H1 (cell line): ENCODE measurements at regions not wholly inside any gene's neighbourhood (a gene's known extent, or its start where the extent isn't known, plus 50 kb on each side); places are given as distances from the start of the nearest gene placed in this dataset.

ENCODE experiments used
- CTCF ChIA-PET: fragments of 300-600 bp; sonication (Branson Sonifier 250); formaldehyde crosslinking; loops from one replicate; lab custom pipeline; 2021; ENCODE audit not compliant: partially characterized antibody; lab: Charles Lee
- POLR2A ChIA-PET: fragments of 300-600 bp; sonication (Branson Sonifier 250); formaldehyde crosslinking; loops from one replicate; lab custom pipeline; 2021; ENCODE audit warnings: inconsistent platforms; ENCODE audit not compliant: partially characterized antibody; lab: Charles Lee
- DNase-seq, 2 experiments: peaks; one replicate each; pipeline versions ENCODE4 v3.0.0 to v3.0.0-alpha.2; 2010 to 2022; ENCODE audit warnings: low spot score in 2 of 2, low read depth in 1 of 2, mixed read lengths in 1 of 2
- FAIRE-seq: peaks from 2 replicates; lab custom pipeline; 2011; peaks lifted over from hg19 to GRCh38; lab: Jason Lieb, UNC
- H2AFZ ChIP-seq: 2 replicates; pipeline ENCODE4 v1.8.1; 2012; ENCODE audit warnings: low read length, inconsistent platforms
- H2AK5ac ChIP-seq: 2 replicates; pipeline ENCODE4 v1.6.1; 2013; ENCODE audit warnings: low read depth, low read length
- H2BK120ac ChIP-seq: replicated peaks from 2 replicates; pipeline ENCODE3; 2013; ENCODE audit warnings: low read depth, low read length, inconsistent platforms
- H2BK12ac ChIP-seq: 2 replicates; pipeline ENCODE4 v1.6.1; 2013; ENCODE audit warnings: low read depth, low read length
- H2BK15ac ChIP-seq: 2 replicates; pipeline ENCODE4 v1.6.1; 2013; ENCODE audit warnings: low read length
- H2BK20ac ChIP-seq: 2 replicates; pipeline ENCODE4 v1.6.1; 2013; ENCODE audit warnings: low read length
- H2BK5ac ChIP-seq: 2 replicates; pipeline ENCODE4 v1.6.1; 2013; ENCODE audit warnings: low read depth, low read length
- H3K14ac ChIP-seq: 2 replicates; pipeline ENCODE4 v1.6.1; 2013; ENCODE audit warnings: inconsistent platforms; ENCODE audit not compliant: insufficient read length
- H3K18ac ChIP-seq: 2 replicates; pipeline ENCODE4 v1.6.1; 2013; ENCODE audit warnings: low read length; ENCODE audit errors: extremely low read depth
- H3K23ac ChIP-seq: 2 replicates; pipeline ENCODE4 v1.6.1; 2013; ENCODE audit warnings: inconsistent platforms; ENCODE audit not compliant: insufficient read length
- H3K23me2 ChIP-seq: 2 replicates; pipeline ENCODE4 v1.6.1; 2013; ENCODE audit warnings: low read depth, low read length
- H3K27ac ChIP-seq: 2 replicates; pipeline ENCODE4 v1.6.1; 2011; ENCODE audit warnings: low read depth, low read length, inconsistent platforms
- H3K27me3 ChIP-seq, 4 experiments: replicated peaks in 1 of 4; 1 replicate in 1 of 4; 2 replicates in 3 of 4; pipeline versions ENCODE4 v1.6.1 to v1.8.1; 2011 to 2013; ENCODE audit warnings: low read length in 3 of 4, mild to moderate bottlenecking in 3 of 4, inconsistent platforms in 2 of 4, mixed read lengths in 2 of 4, moderate library complexity in 1 of 4; ENCODE audit not compliant: control insufficient read depth in 3 of 4, insufficient read depth in 3 of 4; ENCODE audit errors: extremely low read depth in 1 of 4
- H3K36me3 ChIP-seq, 4 experiments: 2 replicates each; pipeline versions ENCODE4 v1.6.1 to v1.8.1; 2011 to 2013; ENCODE audit warnings: mild to moderate bottlenecking in 4 of 4, low read length in 3 of 4, moderate library complexity in 2 of 4, control low read depth in 1 of 4, inconsistent platforms in 1 of 4; ENCODE audit not compliant: insufficient read depth in 4 of 4, control insufficient read depth in 2 of 4
- H3K4ac ChIP-seq: replicated peaks from 2 replicates; pipeline ENCODE3; 2013; ENCODE audit warnings: low read length, low read depth, mixed read lengths, inconsistent platforms; ENCODE audit not compliant: insufficient read length
- H3K4me1 ChIP-seq, 4 experiments: replicated peaks in 1 of 4; 1 replicate in 1 of 4; 2 replicates in 3 of 4; pipeline versions ENCODE4 v1.6.1 to v1.8.1; 2011 to 2013; ENCODE audit warnings: low read length in 3 of 4, inconsistent platforms in 2 of 4, mixed read lengths in 1 of 4; ENCODE audit not compliant: insufficient read depth in 4 of 4, control insufficient read depth in 3 of 4
- H3K4me2 ChIP-seq, 2 experiments: 2 replicates each; pipeline versions ENCODE4 v1.6.1 to v1.8.1; 2011 to 2013; ENCODE audit warnings: low read depth in 2 of 2, low read length in 2 of 2, control low read depth in 1 of 2, inconsistent platforms in 1 of 2, mild to moderate bottlenecking in 1 of 2; ENCODE audit not compliant: insufficient read depth in 1 of 2
- H3K4me3 ChIP-seq, 4 experiments: fragments of 200-600, 300-600 bp in 1 of 4; sonication (generic), shearing (Covaris generic), sonication (Bioruptor Twin) in 1 of 4; 2 replicates each; pipeline versions ENCODE4 v1.5.1 to v1.8.1; 2011 to 2016; ENCODE audit warnings: low read length in 4 of 4, low read depth in 3 of 4, control low read depth in 2 of 4, inconsistent platforms in 2 of 4, mild to moderate bottlenecking in 2 of 4, mixed read lengths in 1 of 4, moderate library complexity in 1 of 4; ENCODE audit not compliant: insufficient read depth in 2 of 4; ENCODE audit errors: extremely low read depth in 1 of 4
- H3K56ac ChIP-seq: replicated peaks from 2 replicates; pipeline ENCODE3; 2013; ENCODE audit warnings: low read depth, mild to moderate bottlenecking, mixed read lengths, low read length, inconsistent platforms; ENCODE audit not compliant: insufficient read length
- H3K79me1 ChIP-seq: 2 replicates; pipeline ENCODE4 v1.6.1; 2013; ENCODE audit warnings: low read depth, low read length, control low read depth
- H3K79me2 ChIP-seq, 2 experiments: 2 replicates each; pipeline versions ENCODE4 v1.6.1 to v1.8.1; 2012 to 2013; ENCODE audit warnings: low read length in 2 of 2, mild to moderate bottlenecking in 2 of 2, inconsistent platforms in 1 of 2; ENCODE audit not compliant: insufficient read depth in 2 of 2, control insufficient read depth in 1 of 2
- H3K9ac ChIP-seq, 4 experiments: replicated peaks in 1 of 4; 1 replicate in 1 of 4; 2 replicates in 3 of 4; pipeline versions ENCODE4 v1.6.1 to v1.8.1; 2011 to 2013; ENCODE audit warnings: low read depth in 3 of 4, low read length in 3 of 4, control low read depth in 2 of 4, mild to moderate bottlenecking in 2 of 4, moderate library complexity in 2 of 4, inconsistent platforms in 1 of 4; ENCODE audit errors: extremely low read depth in 1 of 4
- H3K9me3 ChIP-seq, 2 experiments: 2 replicates each; pipeline versions ENCODE4 v1.6.1 to v1.8.1; 2012 to 2013; ENCODE audit warnings: mild to moderate bottlenecking in 2 of 2, moderate library complexity in 2 of 2, control low read depth in 1 of 2, inconsistent platforms in 1 of 2, low read depth in 1 of 2, low read length in 1 of 2, mixed read lengths in 1 of 2; ENCODE audit not compliant: insufficient read depth in 2 of 2
- H4K20me1 ChIP-seq, 2 experiments: replicated peaks in 1 of 2; 2 replicates each; pipeline versions ENCODE3 to v1.8.1; 2011 to 2013; ENCODE audit warnings: inconsistent platforms in 2 of 2, low read length in 2 of 2, mild to moderate bottlenecking in 1 of 2; ENCODE audit not compliant: insufficient read depth in 2 of 2, control insufficient read depth in 1 of 2
- H4K5ac ChIP-seq: 2 replicates; pipeline ENCODE4 v1.6.1; 2013; ENCODE audit warnings: low read length, low read depth, mixed read lengths, inconsistent platforms; ENCODE audit not compliant: insufficient read length
- H4K8ac ChIP-seq: 2 replicates; pipeline ENCODE4 v1.8.0; 2013; ENCODE audit warnings: mild to moderate bottlenecking, moderate library complexity, low read length, inconsistent platforms; ENCODE audit not compliant: insufficient read depth; ENCODE audit errors: extremely low read depth
- H4K91ac ChIP-seq: replicated peaks from 2 replicates; pipeline ENCODE3; 2013; ENCODE audit warnings: low read length, mixed read lengths, inconsistent platforms; ENCODE audit not compliant: insufficient read length
- BACH1 ChIP-seq: IDR thresholded peaks from 2 replicates; pipeline ENCODE4 v1.6.1; 2012; ENCODE audit warnings: low read length, improper control_type of control experiment
- CBX5 ChIP-seq: fragments of 300-800, 300-1000 bp; sonication (generic); IDR thresholded peaks from 2 replicates; pipeline ENCODE4 v1.7.1; 2016; ENCODE audit warnings: antibody characterized with exemption, low read length, low read depth
- CTBP2 ChIP-seq: IDR thresholded peaks from 2 replicates; pipeline ENCODE4 v1.7.0; 2011; ENCODE audit warnings: borderline replicate concordance, mild to moderate bottlenecking, moderate library complexity, mixed read lengths, low read length; ENCODE audit not compliant: insufficient read depth, insufficient read length
- EZH2 ChIP-seq: fragments of 200-600 bp; sonication (generic); IDR thresholded peaks from 2 replicates; pipeline ENCODE4 v1.7.1; 2012; ENCODE audit warnings: low read depth, mild to moderate bottlenecking, moderate library complexity, low read length, inconsistent platforms; ENCODE audit not compliant: severe bottlenecking
- FOSL1 ChIP-seq: IDR thresholded peaks from 2 replicates; pipeline ENCODE4 v1.6.1; 2011; ENCODE audit warnings: mild to moderate bottlenecking, low read depth, low read length, moderate library complexity; ENCODE audit not compliant: insufficient read depth
- KDM4A ChIP-seq: IDR thresholded peaks from one replicate; pipeline ENCODE4 v1.7.1; 2012; ENCODE audit warnings: low read depth, mild to moderate bottlenecking, moderate library complexity, low read length, inconsistent platforms; ENCODE audit not compliant: severe bottlenecking
- NRF1 ChIP-seq: IDR thresholded peaks from 2 replicates; pipeline ENCODE4 v1.6.1; 2011; ENCODE audit warnings: mild to moderate bottlenecking, low read depth, low read length, improper control_type of control experiment
- POU5F1 ChIP-seq: IDR thresholded peaks from 2 replicates; pipeline ENCODE4 v1.6.1; 2011; ENCODE audit warnings: low read depth, mild to moderate bottlenecking, low read length, moderate library complexity
- RBBP5 ChIP-seq: IDR thresholded peaks from 2 replicates; pipeline ENCODE4 v1.7.1; 2012; ENCODE audit warnings: low read depth, mild to moderate bottlenecking, inconsistent platforms, low read length, moderate library complexity, borderline replicate concordance
- SP2 ChIP-seq: IDR thresholded peaks from 2 replicates; pipeline ENCODE4 v1.6.1; 2012; ENCODE audit warnings: mild to moderate bottlenecking, low read length, inconsistent platforms
- SRF ChIP-seq: IDR thresholded peaks from 2 replicates; pipeline ENCODE4 v1.6.1; 2011; ENCODE audit warnings: mild to moderate bottlenecking, low read depth, low read length, moderate library complexity
- TAF1 ChIP-seq: IDR thresholded peaks from 2 replicates; pipeline ENCODE4 v1.6.1; 2011; ENCODE audit warnings: mild to moderate bottlenecking, low read depth, low read length
- TCF12 ChIP-seq: IDR thresholded peaks from 2 replicates; pipeline ENCODE4 v1.6.1; 2011; ENCODE audit warnings: low read depth, mild to moderate bottlenecking, low read length
- USF2 ChIP-seq: IDR thresholded peaks from 2 replicates; pipeline ENCODE4 v1.6.1; 2011; ENCODE audit warnings: low read length, improper control_type of control experiment
- WGBS, 2 experiments: shearing (Covaris generic) in 1 of 2; methylation state at CpG; one replicate each; pipeline versions ENCODE4 v1.1.6 to v1.1.7; 2013 to 2015; ENCODE audit warnings: low lambda C conversion rate in 2 of 2, mixed read lengths in 2 of 2, inconsistent platforms in 1 of 2, low coverage in 1 of 2, missing lambda C conversion rate in 1 of 2; ENCODE audit not compliant: insufficient replicate concordance in 2 of 2, insufficient coverage in 1 of 2, insufficient read length in 1 of 2; ENCODE audit errors: extremely low coverage in 1 of 2, missing lambda C conversion rate in 1 of 2; 5-methylcytosine and 5-hydroxymethylcytosine counted together

GRCh38 chr9:4421847-4422246 is 68.4 kb upstream of the SLC1A1 start:
- Histone ChIP-seq H4K91ac (no peak overlapping the region), H3K27ac (no peak overlapping the region), H4K5ac (no peak overlapping the region), H2BK5ac (no peak overlapping the region), H2BK15ac (no peak overlapping the region), H3K27me3 (no peaks in the 10 kb centered on the region), H3K36me3 (no peaks in the 10 kb centered on the region), H3K14ac (no peak overlapping the region), H3K79me1 (no peaks in the 10 kb centered on the region), H3K4ac (no peak overlapping the region), H4K20me1 (peaks cover 0 to 1% of the 10 kb centered on the region in 2 experiments), H4K8ac (no peak overlapping the region), H3K9ac (no peak overlapping the region), H3K23me2 (no peaks in the 10 kb centered on the region), H3K4me3 (no peak overlapping the region), H3K56ac (no peak overlapping the region), H3K18ac (no peak overlapping the region), H3K23ac (no peak overlapping the region), H2BK120ac (no peak overlapping the region), H2BK20ac (no peak overlapping the region), H2AK5ac (no peak overlapping the region), H3K4me1 (peaks cover 0 to 3% (median 1%) of the 10 kb centered on the region in 4 experiments; a peak in 3 of 7 replicates), H2BK12ac (no peak overlapping the region), H2AFZ (no peak overlapping the region), H3K79me2 (no peaks in the 10 kb centered on the region), H3K4me2 (no peak overlapping the region), H3K9me3 (no peaks in the 10 kb centered on the region)
- WGBS, 2 experiments: 82% methylated on average over 1 of the region's 1 CpG; no CpG with 5 or more reads in 1 of the 2 experiments
- POLR2A ChIA-PET: no interaction called here
- no peak for FAIRE-seq
- no peak for DNase-seq
- CTCF ChIA-PET: interaction anchor here (0.6 kb wide), 1 partner anchor 696 kb away, joined by 3 read pairs; no protein-coding TSS in a partner anchor
- TF ChIP-seq BACH1 (no peak), RBBP5 (no peak), CBX5 (no peak), NRF1 (no peak), USF2 (no peak), TCF12 (no peak), EZH2 (no peak), SRF (no peak), POU5F1 (no peak), CTBP2 (no peak), FOSL1 (no peak), SP2 (no peak), TAF1 (no peak), KDM4A (no peak)
